ENCODE measurements at regions not wholly inside any gene's neighbourhood (a gene's known extent, or its start where the extent isn't known, plus 50 kb on each side); places are given as distances from the start of the nearest gene placed in this dataset.

DNA sequence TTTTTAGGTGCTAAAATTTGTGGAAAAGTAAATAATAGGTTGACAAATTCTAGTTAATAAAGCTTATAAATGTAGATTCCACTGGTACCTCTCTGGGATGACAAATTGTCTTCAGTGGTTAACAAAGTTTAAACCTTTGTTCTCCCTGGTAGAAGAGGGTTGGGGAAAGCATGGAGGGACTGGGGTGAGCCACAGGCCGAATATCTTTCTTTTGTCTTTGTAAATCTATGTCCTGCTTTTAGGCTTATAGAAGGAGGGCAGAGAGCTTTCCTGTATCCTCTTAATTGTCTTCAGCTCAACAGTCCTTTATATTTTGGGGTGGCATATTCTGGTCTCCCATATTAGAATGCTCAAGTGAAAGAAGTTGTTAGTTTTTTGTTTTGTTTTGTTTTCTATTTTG lies 142.2 kb upstream of the CNOT2 start:
- FAIRE-seq (no peak), DNase-seq (no peak)
- Histone ChIP-seq H3K27me3 (ENCODE audit: control insufficient read depth in 3 of 3, insufficient read depth in 3 of 3, low read length in 3 of 3) (no peaks in the 10 kb centered on the region), H3K4me3 (ENCODE audit: low read depth in 1 of 3, low read length in 3 of 3) (no peak overlapping the region), H3K36me3 (ENCODE audit: control insufficient read depth in 3 of 3, insufficient read depth in 2 of 3, low read depth in 1 of 3, low read length in 3 of 3) (no peaks in the 10 kb centered on the region), H3K27ac (ENCODE audit: low read depth in 1 of 3, low read length in 2 of 3) (no peak overlapping the region), H3K9me3 (ENCODE audit: control insufficient read depth in 2 of 2, insufficient read depth in 1 of 2, low read depth in 1 of 2, low read length in 1 of 2) (no peaks in the 10 kb centered on the region), H3K4me1 (ENCODE audit: control insufficient read depth in 3 of 3, insufficient read depth in 2 of 3, low read depth in 1 of 3, low read length in 2 of 3) (no peaks in the 10 kb centered on the region)
- 79 to 81% (median 81%) methylated on average over 1 of the region's 1 CpG for WGBS, 3 donors

DNA sequence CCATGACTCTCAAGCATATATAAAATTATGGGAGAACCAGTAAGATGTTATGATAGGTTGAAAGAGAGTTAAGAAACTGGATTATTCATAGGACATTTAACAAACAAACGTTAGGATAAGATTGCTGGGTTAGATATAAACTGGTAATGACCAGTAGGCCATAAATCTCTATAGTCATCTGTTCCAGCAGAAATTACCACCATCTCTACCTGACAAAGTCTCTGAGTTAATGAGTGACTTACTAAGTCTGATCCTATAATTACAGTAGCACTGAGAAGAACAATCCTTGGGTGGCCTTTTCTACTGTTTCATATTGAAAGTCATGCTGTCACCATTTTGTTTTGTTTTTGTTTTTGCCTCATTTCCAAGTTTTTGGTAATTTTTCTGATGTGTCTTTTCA lies 136.9 kb upstream of the CNOT2 start:
- no peak overlapping the region for H3K4me3 ChIP-seq (ENCODE audit: low read depth in 1 of 3, low read length in 3 of 3)
- no peaks in the 10 kb centered on the region for H3K27me3 ChIP-seq (ENCODE audit: control insufficient read depth in 3 of 3, insufficient read depth in 3 of 3, low read length in 3 of 3)
- peaks cover 0 to 31% of the 10 kb centered on the region in 2 donors for H3K9me3 ChIP-seq (ENCODE audit: control insufficient read depth in 2 of 2, insufficient read depth in 1 of 2, low read depth in 1 of 2, low read length in 1 of 2)
- WGBS, 3 donors = 3 to 29% (median 18%) methylated on average over 1 of the region's 1 CpG
- FAIRE-seq (no peak), DNase-seq (peak; percentile 59 to 85)
- no peak overlapping the region for H3K27ac ChIP-seq (ENCODE audit: low read depth in 1 of 3, low read length in 2 of 3)
- H3K4me1 ChIP-seq (ENCODE audit: control insufficient read depth in 3 of 3, insufficient read depth in 2 of 3, low read depth in 1 of 3, low read length in 2 of 3) = no peaks in the 10 kb centered on the region
- H3K36me3 ChIP-seq (ENCODE audit: control insufficient read depth in 3 of 3, insufficient read depth in 2 of 3, low read depth in 1 of 3, low read length in 3 of 3) = no peaks in the 10 kb centered on the region

DNA sequence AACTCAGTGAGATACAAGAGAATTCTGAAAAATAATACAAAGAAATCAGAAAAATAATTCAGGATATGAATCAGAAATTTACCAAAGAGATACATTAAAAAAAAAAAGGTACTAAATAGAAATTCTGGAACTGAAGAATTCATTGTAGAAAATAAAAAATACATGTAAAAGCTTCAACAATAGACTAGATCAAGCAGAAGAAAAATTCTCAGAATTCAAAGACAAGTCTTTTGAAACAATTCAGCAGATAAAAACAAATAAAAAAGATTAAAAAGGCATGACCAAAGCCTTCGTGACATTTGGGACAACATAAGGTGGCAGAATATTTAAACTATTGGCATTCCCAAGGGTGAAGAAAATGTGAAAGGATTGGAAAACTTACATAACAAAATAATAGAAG lies 133.1 kb upstream of the CNOT2 start:
- H3K27me3 ChIP-seq (ENCODE audit: control insufficient read depth in 3 of 3, insufficient read depth in 3 of 3, low read length in 3 of 3) = no peaks in the 10 kb centered on the region
- WGBS, 3 donors = 90 to 96% (median 94%) methylated on average over 1 of the region's 1 CpG

DNA sequence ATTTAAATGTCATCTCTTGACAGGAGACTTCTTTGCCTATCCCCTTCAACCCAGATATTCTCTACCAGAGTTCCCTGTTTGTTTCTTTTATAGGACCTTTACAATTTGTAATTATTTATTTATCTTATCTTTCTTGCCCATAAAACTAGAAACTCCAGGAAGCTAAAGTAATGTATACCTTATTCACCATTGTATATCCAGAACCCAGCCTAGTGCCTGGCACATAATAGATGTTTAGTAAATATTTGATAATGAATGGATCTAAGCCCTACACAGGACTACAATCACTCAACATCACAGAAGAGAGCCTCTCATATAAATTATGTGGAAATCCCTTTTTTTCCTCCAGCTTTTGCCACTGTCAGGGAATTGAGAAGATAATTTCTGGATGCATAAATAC lies 125.6 kb upstream of the CNOT2 start:
- no peak for FAIRE-seq
- H3K27ac ChIP-seq (ENCODE audit: low read depth in 1 of 3, low read length in 2 of 3) = no peak overlapping the region
- H3K4me3 ChIP-seq (ENCODE audit: low read depth in 1 of 3, low read length in 3 of 3) = no peak overlapping the region

More for the DNA sequence above, 133.1 kb upstream of the CNOT2 start:
- peaks cover 0 to 31% of the 10 kb centered on the region in 2 donors for H3K9me3 ChIP-seq (ENCODE audit: control insufficient read depth in 2 of 2, insufficient read depth in 1 of 2, low read depth in 1 of 2, low read length in 1 of 2)
- no peak for FAIRE-seq
- H3K4me3 ChIP-seq (ENCODE audit: low read depth in 1 of 3, low read length in 3 of 3) = no peak overlapping the region
- no peaks in the 10 kb centered on the region for H3K36me3 ChIP-seq (ENCODE audit: control insufficient read depth in 3 of 3, insufficient read depth in 2 of 3, low read depth in 1 of 3, low read length in 3 of 3)
- no peaks in the 10 kb centered on the region for H3K4me1 ChIP-seq (ENCODE audit: control insufficient read depth in 3 of 3, insufficient read depth in 2 of 3, low read depth in 1 of 3, low read length in 2 of 3)
- H3K27ac ChIP-seq (ENCODE audit: low read depth in 1 of 3, low read length in 2 of 3) = no peak overlapping the region
- DNase-seq = no peak

DNA sequence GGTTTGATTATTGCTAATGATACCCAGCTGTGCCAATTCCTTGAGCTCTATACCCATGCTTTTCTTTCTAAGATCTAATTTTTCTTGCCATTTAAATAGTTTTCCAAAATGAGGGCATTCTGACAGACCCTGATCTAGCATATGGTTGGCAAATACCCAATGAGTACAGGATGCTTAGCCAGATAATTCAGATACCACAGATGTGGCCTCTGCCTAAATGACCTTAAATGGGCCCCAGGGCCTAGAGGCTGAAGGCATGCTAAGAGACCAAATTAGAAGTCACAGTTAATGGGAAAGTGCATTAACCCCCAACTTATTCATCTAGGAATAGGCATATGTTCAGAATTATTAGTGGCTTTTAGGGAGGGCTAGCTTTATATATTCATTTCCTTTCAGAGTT lies 122.3 kb upstream of the CNOT2 start:
- Histone ChIP-seq H3K27ac (ENCODE audit: low read depth in 1 of 3, low read length in 2 of 3) (no peak overlapping the region), H3K4me1 (ENCODE audit: control insufficient read depth in 3 of 3, insufficient read depth in 2 of 3, low read depth in 1 of 3, low read length in 2 of 3) (no peaks in the 10 kb centered on the region), H3K9me3 (ENCODE audit: control insufficient read depth in 2 of 2, insufficient read depth in 1 of 2, low read depth in 1 of 2, low read length in 1 of 2) (no peaks in the 10 kb centered on the region), H3K4me3 (ENCODE audit: low read depth in 1 of 3, low read length in 3 of 3) (no peak overlapping the region), H3K36me3 (ENCODE audit: control insufficient read depth in 3 of 3, insufficient read depth in 2 of 3, low read depth in 1 of 3, low read length in 3 of 3) (no peaks in the 10 kb centered on the region), H3K27me3 (ENCODE audit: control insufficient read depth in 3 of 3, insufficient read depth in 3 of 3, low read length in 3 of 3) (no peaks in the 10 kb centered on the region)
- DNase-seq = no peak
- no peak for FAIRE-seq

More for the DNA sequence above, 125.6 kb upstream of the CNOT2 start:
- Histone ChIP-seq H3K27me3 (ENCODE audit: control insufficient read depth in 3 of 3, insufficient read depth in 3 of 3, low read length in 3 of 3) (no peaks in the 10 kb centered on the region), H3K4me1 (ENCODE audit: control insufficient read depth in 3 of 3, insufficient read depth in 2 of 3, low read depth in 1 of 3, low read length in 2 of 3) (no peaks in the 10 kb centered on the region), H3K36me3 (ENCODE audit: control insufficient read depth in 3 of 3, insufficient read depth in 2 of 3, low read depth in 1 of 3, low read length in 3 of 3) (no peaks in the 10 kb centered on the region), H3K9me3 (ENCODE audit: control insufficient read depth in 2 of 2, insufficient read depth in 1 of 2, low read depth in 1 of 2, low read length in 1 of 2) (no peaks in the 10 kb centered on the region)
- peak in 1 of 2 donors; percentile 24 for DNase-seq

DNA sequence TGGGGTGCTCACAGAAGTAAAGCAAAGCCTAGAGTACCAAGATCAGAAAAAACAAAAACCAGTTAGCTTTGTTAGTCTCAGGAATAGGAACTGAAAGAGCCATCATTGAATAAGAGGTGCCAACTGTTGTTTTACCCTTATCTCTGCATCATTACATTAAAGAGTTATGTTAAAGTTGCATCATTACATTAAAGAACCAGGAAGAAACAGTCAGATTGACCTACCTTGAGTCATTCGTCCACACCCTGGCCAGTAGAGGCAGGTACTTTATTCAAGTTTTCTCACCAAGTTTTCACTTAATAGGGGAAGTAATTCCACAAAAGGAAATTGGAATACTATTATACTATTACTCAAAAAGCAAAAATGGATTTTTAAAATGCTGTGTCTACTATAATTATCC lies 121.7 kb upstream of the CNOT2 start:
- WGBS, 3 donors = 33 to 69% (median 52%) methylated on average over 1 of the region's 1 CpG
- Histone ChIP-seq H3K36me3 (ENCODE audit: control insufficient read depth in 3 of 3, insufficient read depth in 2 of 3, low read depth in 1 of 3, low read length in 3 of 3) (no peaks in the 10 kb centered on the region), H3K27me3 (ENCODE audit: control insufficient read depth in 3 of 3, insufficient read depth in 3 of 3, low read length in 3 of 3) (no peaks in the 10 kb centered on the region), H3K4me3 (ENCODE audit: low read depth in 1 of 3, low read length in 3 of 3) (no peak overlapping the region), H3K4me1 (ENCODE audit: control insufficient read depth in 3 of 3, insufficient read depth in 2 of 3, low read depth in 1 of 3, low read length in 2 of 3) (no peaks in the 10 kb centered on the region), H3K9me3 (ENCODE audit: control insufficient read depth in 2 of 2, insufficient read depth in 1 of 2, low read depth in 1 of 2, low read length in 1 of 2) (no peaks in the 10 kb centered on the region), H3K27ac (ENCODE audit: low read depth in 1 of 3, low read length in 2 of 3) (no peak overlapping the region)
- DNase-seq (peak in 1 of 2 donors; percentile 69), FAIRE-seq (no peak)

DNA sequence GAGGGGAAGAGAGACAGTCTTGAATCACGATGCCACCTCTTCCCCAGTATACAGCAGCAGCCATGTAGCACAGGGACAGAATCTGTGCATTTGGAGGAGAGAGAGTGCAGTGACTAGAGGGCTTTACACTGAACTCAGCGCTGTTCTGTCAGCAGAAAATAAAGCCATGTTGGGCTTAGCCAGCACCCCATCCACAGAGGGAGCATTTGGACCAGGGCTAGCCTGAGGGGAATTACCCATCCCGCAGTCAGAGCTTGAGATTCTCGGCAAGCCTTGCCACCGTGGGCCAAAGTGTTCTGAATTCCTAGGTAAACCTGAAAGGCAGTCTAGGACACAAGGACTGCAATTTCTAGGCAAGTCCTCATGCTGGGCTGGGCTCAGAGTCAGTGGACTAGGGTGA lies 120.4 kb upstream of the CNOT2 start:
- H3K9me3 ChIP-seq (ENCODE audit: control insufficient read depth in 2 of 2, insufficient read depth in 1 of 2, low read depth in 1 of 2, low read length in 1 of 2) = no peaks in the 10 kb centered on the region
- no peaks in the 10 kb centered on the region for H3K36me3 ChIP-seq (ENCODE audit: control insufficient read depth in 3 of 3, insufficient read depth in 2 of 3, low read depth in 1 of 3, low read length in 3 of 3)
- H3K4me3 ChIP-seq (ENCODE audit: low read depth in 1 of 3, low read length in 3 of 3) = no peak overlapping the region
- DNase-seq (no peak), FAIRE-seq (no peak)
- WGBS, 3 donors = 77 to 91% (median 88%) methylated on average over 5 of the region's 5 CpGs
- H3K27me3 ChIP-seq (ENCODE audit: control insufficient read depth in 3 of 3, insufficient read depth in 3 of 3, low read length in 3 of 3) = no peaks in the 10 kb centered on the region
- H3K4me1 ChIP-seq (ENCODE audit: control insufficient read depth in 3 of 3, insufficient read depth in 2 of 3, low read depth in 1 of 3, low read length in 2 of 3) = no peaks in the 10 kb centered on the region
- no peak overlapping the region for H3K27ac ChIP-seq (ENCODE audit: low read depth in 1 of 3, low read length in 2 of 3)

DNA sequence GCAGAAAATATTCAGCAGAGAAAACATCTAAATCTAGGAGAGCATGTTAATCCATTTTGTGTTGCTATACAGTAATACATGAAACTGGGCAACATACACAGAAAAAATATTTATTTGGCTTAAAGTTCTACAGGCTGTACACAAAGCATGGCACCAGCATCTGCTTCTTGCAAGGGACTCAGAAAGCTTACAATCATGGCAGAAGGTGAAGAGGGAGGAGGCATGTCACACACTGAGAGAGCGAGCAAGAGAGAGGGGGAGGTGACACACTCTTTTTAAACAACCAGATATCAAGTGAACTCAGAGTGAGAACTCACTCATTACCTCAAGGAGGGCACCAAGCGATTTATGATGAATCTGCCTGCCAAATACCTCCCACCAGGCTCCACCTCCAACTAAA lies 94.2 kb upstream of the CNOT2 start:
- 85 to 86% (median 85%) methylated on average over 2 of the region's 2 CpGs for WGBS, 3 donors
- DNase-seq (no peak), FAIRE-seq (no peak)
- Histone ChIP-seq H3K27me3 (ENCODE audit: control insufficient read depth in 3 of 3, insufficient read depth in 3 of 3, low read length in 3 of 3) (no peaks in the 10 kb centered on the region), H3K9me3 (ENCODE audit: control insufficient read depth in 2 of 2, insufficient read depth in 1 of 2, low read depth in 1 of 2, low read length in 1 of 2) (peaks cover 0 to 12% of the 10 kb centered on the region in 2 donors), H3K4me1 (ENCODE audit: control insufficient read depth in 3 of 3, insufficient read depth in 2 of 3, low read depth in 1 of 3, low read length in 2 of 3) (no peaks in the 10 kb centered on the region), H3K36me3 (ENCODE audit: control insufficient read depth in 3 of 3, insufficient read depth in 2 of 3, low read depth in 1 of 3, low read length in 3 of 3) (no peaks in the 10 kb centered on the region), H3K4me3 (ENCODE audit: low read depth in 1 of 3, low read length in 3 of 3) (no peak overlapping the region), H3K27ac (ENCODE audit: low read depth in 1 of 3, low read length in 2 of 3) (no peak overlapping the region)

DNA sequence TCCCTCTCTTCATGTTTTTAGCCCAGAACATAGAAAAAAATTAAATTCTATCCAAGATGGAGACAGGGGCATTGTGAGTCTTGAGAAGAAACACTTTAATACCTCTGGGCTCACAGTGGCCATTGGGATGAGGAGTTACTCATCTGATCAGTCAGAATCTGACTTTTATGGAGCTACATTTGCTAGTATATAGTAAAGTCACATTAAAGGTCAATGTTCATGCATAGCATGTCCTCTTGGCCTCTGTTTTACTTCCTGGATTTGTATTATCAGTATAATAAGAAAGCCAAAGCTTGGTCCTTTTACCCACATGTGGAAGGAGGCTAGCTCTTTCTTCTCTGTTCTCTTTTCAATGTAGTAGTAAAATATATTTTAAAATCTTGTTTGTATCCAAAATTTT lies 93.6 kb upstream of the CNOT2 start:
- DNase-seq (peak; percentile 5 to 71), FAIRE-seq (no peak)
- no peaks in the 10 kb centered on the region for H3K27me3 ChIP-seq (ENCODE audit: control insufficient read depth in 3 of 3, insufficient read depth in 3 of 3, low read length in 3 of 3)
- H3K27ac ChIP-seq (ENCODE audit: low read depth in 1 of 3, low read length in 2 of 3) = no peak overlapping the region
- H3K36me3 ChIP-seq (ENCODE audit: control insufficient read depth in 3 of 3, insufficient read depth in 2 of 3, low read depth in 1 of 3, low read length in 3 of 3) = no peaks in the 10 kb centered on the region
- peaks cover 0 to 16% of the 10 kb centered on the region in 2 donors for H3K9me3 ChIP-seq (ENCODE audit: control insufficient read depth in 2 of 2, insufficient read depth in 1 of 2, low read depth in 1 of 2, low read length in 1 of 2)
- no peak overlapping the region for H3K4me3 ChIP-seq (ENCODE audit: low read depth in 1 of 3, low read length in 3 of 3)
- H3K4me1 ChIP-seq (ENCODE audit: control insufficient read depth in 3 of 3, insufficient read depth in 2 of 3, low read depth in 1 of 3, low read length in 2 of 3) = no peaks in the 10 kb centered on the region
